ENCODE measurements at regions not wholly inside any gene's neighbourhood (a gene's known extent, or its start where the extent isn't known, plus 50 kb on each side); places are given as distances from the start of the nearest gene placed in this dataset.
"Not testable (repeated sequence)": the region's sequence is repeated elsewhere in the genome, so short reads cannot be mapped to it uniquely, and the experiment has no call there.

DNA sequence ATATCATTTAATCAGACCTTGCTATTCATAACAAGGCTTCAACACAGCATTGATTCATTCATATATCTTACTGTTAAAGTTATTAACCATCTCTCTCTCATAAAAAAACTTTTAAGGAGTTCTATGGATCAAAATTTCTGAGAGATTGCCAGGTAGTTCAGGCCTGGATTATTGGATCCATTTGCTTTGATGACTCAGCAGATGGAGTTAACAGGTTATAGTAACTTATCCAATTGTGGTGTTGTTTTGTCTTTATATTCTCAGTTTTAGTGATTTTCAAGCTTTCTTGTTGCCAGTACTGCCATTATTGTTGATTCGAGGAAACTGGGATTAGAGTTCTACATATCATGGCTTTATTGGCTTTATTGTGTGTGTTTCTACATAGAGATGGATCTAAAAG lies 195.7 kb upstream of the MMADHC start:
- FAIRE-seq (no peak), DNase-seq (ENCODE audit: low spot score in 2 of 2) (no peak)

- DNase-seq (ENCODE audit: low spot score in 2 of 2), result no peak
- FAIRE-seq, result no peak
Observed at GRCh38 chr2:149782572-149782971, 195.0 kb upstream of the MMADHC start.

DNA sequence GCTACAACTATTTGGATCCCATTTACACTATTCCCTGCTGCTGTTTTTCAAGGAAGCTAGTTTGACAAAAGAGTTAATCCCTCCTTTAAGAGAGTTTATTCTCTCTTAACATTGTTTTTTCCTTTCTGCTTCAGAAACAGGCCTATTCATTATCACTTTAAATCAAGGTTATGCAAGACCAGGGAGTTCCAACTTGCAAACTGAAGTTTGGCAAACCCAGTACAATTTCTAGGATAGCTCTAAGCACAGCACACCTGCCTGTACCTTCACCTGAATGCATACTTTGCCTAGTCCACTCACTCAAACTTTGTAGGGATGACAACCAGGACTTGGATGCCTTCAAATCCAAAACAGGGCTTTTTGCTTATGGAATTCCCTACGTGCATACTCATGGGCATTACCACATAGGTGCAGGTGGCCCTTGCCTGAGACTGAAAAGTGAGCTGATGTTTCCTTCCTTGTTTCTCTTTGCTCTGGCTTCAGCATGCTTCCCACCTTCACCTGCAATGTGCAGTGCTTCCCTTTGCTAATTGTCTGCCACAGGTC lies 193.8 kb upstream of the MMADHC start:
- FAIRE-seq, result no peak

DNA sequence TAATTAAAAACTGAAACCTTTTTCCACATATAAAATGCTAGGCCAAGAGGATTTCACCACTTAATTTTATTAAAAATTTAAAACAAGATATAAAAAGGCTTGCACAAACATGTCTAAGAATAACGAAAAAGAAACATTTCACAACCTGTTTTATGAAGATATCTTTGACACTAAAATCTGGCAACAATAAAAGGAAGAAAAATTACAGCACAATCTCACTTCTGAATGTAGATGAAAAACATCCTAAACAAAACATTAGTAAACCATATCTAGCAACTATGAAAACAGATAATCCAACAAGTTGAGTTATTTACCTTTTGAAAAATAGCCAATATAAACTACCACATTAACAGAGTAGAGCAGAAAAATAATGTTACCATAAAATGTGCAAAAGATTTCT lies 185.4 kb upstream of the MMADHC start:
- no peak for DNase-seq (ENCODE audit: low spot score in 2 of 2)
- FAIRE-seq, result no peak

More for the DNA sequence above, 193.8 kb upstream of the MMADHC start:
- no peak for DNase-seq (ENCODE audit: low spot score in 2 of 2)

GRCh38 chr2:149768320-149768799 lies 180.8 kb upstream of the MMADHC start:
- no peak for DNase-seq (ENCODE audit: low spot score in 2 of 2)
- no peak for FAIRE-seq

GRCh38 chr2:149767516-149767974 lies 180.0 kb upstream of the MMADHC start:
- no peak for FAIRE-seq
- DNase-seq (ENCODE audit: low spot score in 2 of 2), result no peak

GRCh38 chr2:149766339-149766738 lies 178.8 kb upstream of the MMADHC start:
- no peak for DNase-seq (ENCODE audit: low spot score in 2 of 2)
- no peak for FAIRE-seq

DNA sequence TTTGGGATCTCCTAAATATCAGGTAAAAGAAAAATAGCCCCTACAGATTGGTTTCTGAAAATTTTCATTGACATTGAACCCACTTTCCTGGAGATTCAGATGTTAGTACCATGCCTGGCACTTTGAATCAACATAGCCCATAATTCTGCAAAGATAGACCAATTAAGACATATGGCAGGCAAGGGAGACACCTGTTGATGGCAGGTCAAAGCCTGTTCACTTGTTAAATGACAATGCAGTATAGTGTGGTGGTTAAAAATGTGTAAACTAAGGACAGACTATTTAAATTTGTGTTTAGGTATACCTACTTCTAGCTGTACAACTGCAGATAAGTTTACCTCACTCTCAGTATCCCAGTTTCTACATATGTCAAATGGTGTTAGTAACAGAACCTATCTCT lies 178.1 kb upstream of the MMADHC start:
- no peak for FAIRE-seq
- no peak for DNase-seq (ENCODE audit: low spot score in 2 of 2)

DNA sequence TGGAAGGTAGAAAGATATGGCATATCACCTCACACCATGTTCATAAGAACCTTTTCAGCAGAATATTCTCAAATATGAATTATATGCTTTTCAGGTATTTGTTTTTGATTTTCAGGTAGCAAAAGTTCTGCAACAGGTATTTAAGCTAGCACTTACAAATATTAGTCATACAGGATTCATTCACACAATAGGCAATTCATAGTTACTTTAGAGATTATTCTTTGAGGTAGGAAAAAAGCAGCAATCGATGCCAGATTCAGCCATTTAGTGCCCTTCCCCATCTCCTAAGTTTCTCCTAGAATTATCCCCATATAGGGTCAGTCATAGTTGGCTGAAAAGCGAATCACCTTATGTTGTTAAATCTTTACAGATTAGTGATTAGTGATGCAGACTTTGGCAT lies 177.4 kb upstream of the MMADHC start:
- FAIRE-seq (no peak), DNase-seq (ENCODE audit: low spot score in 2 of 2) (no peak)

GRCh38 chr2:149763358-149763757 lies 175.8 kb upstream of the MMADHC start:
- no peak for FAIRE-seq
- DNase-seq (ENCODE audit: low spot score in 2 of 2), result no peak

- FAIRE-seq (no peak), DNase-seq (ENCODE audit: low spot score in 2 of 2) (no peak)
Observed at GRCh38 chr2:149761611-149762010, 174.0 kb upstream of the MMADHC start.

- not testable (repeated sequence) for FAIRE-seq
Observed at GRCh38 chr2:149759382-149759781, 171.8 kb upstream of the MMADHC start.

DNA sequence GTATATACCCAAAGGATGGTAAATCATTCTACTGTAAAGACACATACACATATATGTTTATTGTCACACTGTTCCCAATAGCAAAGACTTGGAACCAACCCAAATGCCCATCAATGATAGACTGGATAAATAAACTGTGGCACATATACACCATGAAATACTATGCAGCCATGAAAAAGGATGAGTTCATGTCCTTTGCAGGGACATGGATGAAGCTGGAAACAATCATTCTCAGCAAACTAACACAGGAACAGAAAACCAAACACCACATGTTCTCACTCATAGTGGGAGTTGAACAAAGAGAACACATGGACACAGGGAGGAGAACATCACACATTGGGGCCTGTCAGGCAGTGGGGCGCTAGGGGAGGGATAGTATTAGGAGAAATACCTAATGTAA lies 167.1 kb upstream of the MMADHC start:
- not testable (repeated sequence) for DNase-seq (ENCODE audit: low spot score in 2 of 2); FAIRE-seq

More at GRCh38 chr2:149759382-149759781, 171.8 kb upstream of the MMADHC start:
- DNase-seq (ENCODE audit: low spot score in 2 of 2), result not testable (repeated sequence)

GRCh38 chr2:149747456-149747855 lies 159.9 kb upstream of the MMADHC start:
- FAIRE-seq (no peak), DNase-seq (ENCODE audit: low spot score in 2 of 2) (no peak)

DNA sequence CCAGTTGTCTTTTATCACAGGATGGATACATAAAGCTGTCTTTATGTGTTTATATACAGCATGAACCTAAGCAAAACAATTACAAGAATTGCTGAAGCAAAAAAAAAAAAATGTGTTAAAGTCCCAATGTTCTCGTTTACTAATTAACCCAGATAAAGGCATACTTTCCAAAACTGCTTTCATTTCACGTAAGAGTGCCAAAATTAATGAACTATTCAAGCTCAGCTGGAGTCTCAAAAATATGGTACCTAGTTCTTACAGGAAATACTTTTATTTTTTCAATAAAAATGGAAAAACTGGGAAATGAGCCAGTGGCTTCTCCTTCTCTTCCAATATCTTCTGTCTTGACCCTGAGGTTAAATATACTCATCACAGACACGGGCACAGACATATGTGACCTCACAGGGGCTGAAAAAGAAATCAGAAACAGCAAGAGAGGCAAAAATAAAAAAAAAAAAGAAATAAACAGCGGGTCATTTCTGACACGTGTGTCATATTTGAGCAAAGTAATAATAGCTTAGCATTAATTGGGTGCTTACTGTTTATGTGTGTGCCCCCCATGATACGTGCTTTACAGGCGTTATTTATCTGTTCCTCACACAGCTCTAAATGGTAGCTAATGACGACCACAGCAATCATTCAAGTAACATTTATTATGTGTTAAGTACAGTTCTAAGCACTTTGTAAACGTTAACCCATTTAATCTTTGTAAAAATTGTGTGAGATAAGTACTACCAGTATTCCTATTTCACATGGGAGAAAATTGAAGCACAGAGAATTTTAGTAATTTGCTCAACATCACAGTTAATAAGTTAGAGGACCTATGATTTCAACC lies 158.0 kb upstream of the MMADHC start:
- FAIRE-seq (no peak), DNase-seq (ENCODE audit: low spot score in 2 of 2) (no peak)

DNA sequence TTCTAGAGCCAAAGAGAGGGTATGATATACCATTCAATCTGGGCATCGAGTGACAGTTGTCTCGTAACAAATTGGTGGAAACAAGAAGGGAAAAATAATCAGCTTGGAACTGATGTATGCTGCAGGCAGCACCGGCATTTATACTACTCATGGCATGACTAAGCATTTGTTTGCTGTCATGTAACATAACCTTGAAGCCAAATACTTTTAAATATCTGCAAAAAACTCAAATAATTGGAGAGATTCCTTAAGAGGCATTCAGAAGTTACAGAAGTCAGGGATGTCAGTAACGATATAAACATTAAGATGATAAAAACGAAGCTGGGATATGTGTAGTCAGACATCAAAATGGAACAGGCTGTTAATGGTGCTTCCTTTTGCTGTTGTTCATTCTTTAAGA lies 157.3 kb upstream of the MMADHC start:
- DNase-seq (ENCODE audit: low spot score in 2 of 2) (no peak), FAIRE-seq (no peak)

DNA sequence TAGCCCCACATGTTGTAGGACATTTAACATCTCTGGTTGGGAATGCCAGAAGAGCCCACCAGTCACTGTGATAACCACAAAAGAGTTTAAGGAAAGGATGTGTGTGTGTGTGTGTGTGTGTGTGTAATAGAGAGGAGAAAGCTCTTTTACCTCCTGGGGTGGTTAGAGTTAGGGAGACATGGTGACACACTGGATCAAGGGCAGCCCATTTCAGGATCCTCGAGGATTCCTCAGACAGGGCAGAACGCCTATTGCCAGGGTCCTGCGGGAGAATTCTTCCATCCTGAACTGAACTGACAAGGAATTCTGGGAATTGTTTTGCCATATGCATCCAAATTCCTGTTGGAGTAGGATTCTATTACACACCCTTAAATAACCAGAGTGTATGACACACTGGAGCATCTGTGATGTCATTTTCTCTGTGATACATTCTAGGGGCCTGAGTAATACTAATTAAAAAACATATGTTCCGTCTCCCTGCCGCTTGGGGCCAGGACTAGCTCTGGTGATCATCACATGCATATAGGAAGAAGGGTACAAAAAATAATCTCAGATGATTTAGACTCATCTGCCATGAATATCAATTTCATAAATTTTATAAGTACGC lies 156.4 kb upstream of the MMADHC start:
- DNase-seq (ENCODE audit: low spot score in 2 of 2) (no peak), FAIRE-seq (no peak)

DNA sequence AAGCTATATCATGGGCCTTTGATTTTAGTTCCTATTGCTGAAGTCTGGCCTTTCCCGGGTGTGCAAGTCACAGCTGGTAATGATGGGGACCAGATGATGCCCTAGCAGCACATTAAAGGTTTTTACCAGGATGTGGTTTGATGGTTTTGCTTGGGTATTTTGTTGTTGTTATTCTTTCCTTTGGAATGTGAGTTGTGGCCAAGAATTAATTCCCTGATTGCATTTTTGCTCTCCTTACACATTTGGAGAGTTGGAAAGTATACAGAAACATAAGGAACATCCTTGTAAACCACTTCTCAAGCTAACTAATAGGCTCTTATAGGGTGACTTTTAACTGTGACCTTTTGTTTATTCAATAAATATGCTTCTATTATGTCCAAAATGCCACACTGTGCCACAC lies 154.1 kb upstream of the MMADHC start:
- FAIRE-seq (no peak), DNase-seq (ENCODE audit: low spot score in 2 of 2) (no peak)

GRCh38 chr2:149740490-149740889 lies 152.9 kb upstream of the MMADHC start:
- FAIRE-seq, result no peak

GRCh38 chr2:149739883-149740265 lies 152.3 kb upstream of the MMADHC start:
- DNase-seq (ENCODE audit: low spot score in 2 of 2) (no peak), FAIRE-seq (no peak)

More at GRCh38 chr2:149740490-149740889, 152.9 kb upstream of the MMADHC start:
- DNase-seq (ENCODE audit: low spot score in 2 of 2), result no peak

DNA sequence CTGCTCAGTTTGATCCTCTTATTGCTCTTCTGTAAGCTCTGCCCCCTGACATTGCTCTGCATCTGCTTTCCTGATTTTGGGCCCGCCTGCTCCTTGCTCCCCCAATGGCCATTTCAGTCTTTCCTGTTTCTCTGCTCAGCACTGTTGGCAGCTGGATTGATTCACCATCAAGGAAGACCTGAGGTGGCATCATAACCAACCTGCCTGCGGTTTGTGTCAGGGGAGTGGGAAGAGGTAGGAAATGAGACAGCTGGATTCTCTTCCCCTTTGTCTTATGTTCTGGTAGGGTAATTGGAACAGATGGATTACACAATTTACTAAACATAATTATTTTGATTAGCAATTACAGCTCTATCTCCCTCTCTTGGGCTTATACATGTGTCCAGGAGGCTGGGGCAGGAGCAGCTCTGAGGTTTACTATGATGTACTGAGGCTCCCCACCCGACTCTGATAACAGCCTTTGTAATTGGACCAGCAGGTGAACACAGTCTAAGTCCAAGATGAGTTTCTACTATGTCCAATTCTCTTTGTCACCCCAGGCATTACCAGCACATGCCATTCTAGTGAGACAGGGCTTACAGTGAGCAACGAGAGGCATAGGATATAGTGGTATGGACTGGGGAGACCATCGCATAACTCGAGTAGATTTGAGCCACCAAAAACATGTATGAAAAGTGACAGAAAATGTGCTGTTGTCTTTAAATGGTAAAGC lies 151.8 kb upstream of the MMADHC start:
- FAIRE-seq (no peak), DNase-seq (ENCODE audit: low spot score in 2 of 2) (no peak)
